ENCODE measurements at regions not wholly inside any gene's neighbourhood (a gene's known extent, or its start where the extent isn't known, plus 50 kb on each side); places are given as distances from the start of the nearest gene placed in this dataset.

DNA sequence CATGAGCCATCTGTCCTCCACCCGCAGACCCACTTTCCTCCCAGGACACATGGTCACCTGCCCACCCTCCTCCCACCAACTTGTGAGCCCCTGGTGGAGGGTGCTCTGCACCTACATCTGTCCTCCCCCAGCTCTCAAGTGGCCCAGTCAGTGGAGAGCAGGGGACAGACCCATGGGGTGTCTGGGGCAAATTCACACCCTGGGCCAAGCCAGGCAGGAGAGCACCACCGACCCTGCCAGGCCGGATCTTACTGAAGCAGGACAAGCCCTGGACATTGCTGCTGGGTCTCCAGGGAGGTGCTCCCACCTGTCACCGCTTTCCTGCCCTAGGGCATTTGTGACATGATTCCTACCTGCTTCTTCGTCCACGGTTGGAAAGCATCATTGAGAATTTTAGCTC lies 221.6 kb downstream of the TUBA3C start:
- TF ChIP-seq CTCF (IDR thresholded peaks at IDR 0.05) (no peak), ZFX (IDR thresholded peaks at IDR 0.05; ENCODE audit: borderline replicate concordance) (no peak)

All from 22Rv1 (cell line).